MCF 10A (cell line): ENCODE measurements at regions not wholly inside any gene's neighbourhood (a gene's known extent, or its start where the extent isn't known, plus 50 kb on each side); places are given as distances from the start of the nearest gene placed in this dataset.
"Not testable (repeated sequence)": the region's sequence is repeated elsewhere in the genome, so short reads cannot be mapped to it uniquely, and the experiment has no call there.

Source experiments
- BruUV-seq: library from RNA; stranded (reverse); fragments of 400-500 nt; replicated peaks from 2 replicates; lab custom pipeline; 2021; lab: Mats Ljungman, UMichigan
- CTCF ChIA-PET: fragments of 300-600 bp; sonication (Branson Sonifier 250); formaldehyde crosslinking; extraction: SDS; loops from one replicate; lab custom pipeline; 2021; ENCODE audit warnings: antibody characterized with exemption, inconsistent platforms; lab: Yijun Ruan, JAX
- POLR2A ChIA-PET: fragments of 300-600, 350-650 bp; sonication (Branson Sonifier 250); formaldehyde crosslinking; extraction: SDS; loops from one replicate; lab custom pipeline; 2020; ENCODE audit warnings: antibody characterized with exemption, inconsistent platforms; lab: Yijun Ruan, JAX
- DNase-seq: peaks from one replicate; pipeline ENCODE4 v3.0.0-alpha.2; 2018; ENCODE audit not compliant: unreplicated experiment
- H3K27ac Mint-ChIP-seq: one replicate; pipeline ENCODE4 v1.8.0; 2022; ENCODE audit warnings: mild to moderate bottlenecking, low read depth, mixed read lengths; ENCODE audit not compliant: unreplicated experiment
- H3K27me3 Mint-ChIP-seq: one replicate; pipeline ENCODE4 v1.8.0; 2022; ENCODE audit warnings: mixed read lengths; ENCODE audit not compliant: insufficient read depth, unreplicated experiment
- H3K36me3 Mint-ChIP-seq: one replicate; pipeline ENCODE4 v1.8.0; 2022; ENCODE audit warnings: mild to moderate bottlenecking, moderate library complexity, mixed read lengths; ENCODE audit not compliant: insufficient read depth, unreplicated experiment
- H3K4me1 Mint-ChIP-seq: one replicate; pipeline ENCODE4 v1.8.0; 2022; ENCODE audit warnings: mixed read lengths; ENCODE audit not compliant: insufficient read depth, unreplicated experiment
- H3K4me3 Mint-ChIP-seq: one replicate; pipeline ENCODE4 v1.8.0; 2022; ENCODE audit warnings: mild to moderate bottlenecking, moderate library complexity, mixed read lengths; ENCODE audit not compliant: unreplicated experiment
- H3K9me3 Mint-ChIP-seq: one replicate; pipeline ENCODE4 v1.8.0; 2022; ENCODE audit warnings: mixed read lengths; ENCODE audit not compliant: unreplicated experiment
- CTCF ChIP-seq: fragments of 200-600 bp; IDR thresholded peaks from one replicate; pipeline ENCODE4 v1.8.0; 2022; ENCODE audit warnings: antibody characterized with exemption, mild to moderate bottlenecking; ENCODE audit not compliant: unreplicated experiment
- intact Hi-C: fragments of 100-400 bp; cut with micrococcal nuclease; formaldehyde crosslinking; loops from 2 replicates; pipeline ENCODE4 v1.14.1; 2022

DNA sequence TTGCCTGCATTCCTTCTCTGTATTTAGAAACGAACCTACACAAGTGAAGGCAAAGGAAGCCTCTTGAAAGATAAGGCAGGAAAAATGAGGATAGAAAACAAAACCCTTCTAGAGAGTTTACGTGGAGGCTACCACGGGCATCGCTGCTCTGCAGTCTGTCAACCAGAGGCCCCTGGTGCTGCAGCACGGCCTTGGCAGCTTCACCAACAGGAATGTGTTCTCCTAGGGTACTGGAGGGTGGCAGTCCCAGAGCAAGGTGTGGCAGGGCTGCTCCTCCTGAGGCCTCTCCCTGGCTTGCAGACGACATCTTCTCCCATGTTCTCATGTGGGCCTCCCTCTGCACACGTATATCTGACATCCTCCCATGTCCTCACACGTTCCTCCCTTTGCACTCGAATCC lies 57.6 kb upstream of the SAMD11 start:
- Mint-ChIP-seq H3K9me3 (no peaks in the 10 kb centered on the region), H3K27ac (no peak overlapping the region), H3K4me3 (no peak overlapping the region), H3K36me3 (no peaks in the 10 kb centered on the region), H3K27me3 (peaks cover 66% of the 10 kb centered on the region), H3K4me1 (peaks cover 9% of the 10 kb centered on the region)
- TF ChIP-seq CTCF: no peak
- intact Hi-C loops: no loop called here
- no peak for DNase-seq
- CTCF ChIA-PET: no interaction called here
- POLR2A ChIA-PET: no interaction called here
- no TSS peak for BruUV-seq

DNA sequence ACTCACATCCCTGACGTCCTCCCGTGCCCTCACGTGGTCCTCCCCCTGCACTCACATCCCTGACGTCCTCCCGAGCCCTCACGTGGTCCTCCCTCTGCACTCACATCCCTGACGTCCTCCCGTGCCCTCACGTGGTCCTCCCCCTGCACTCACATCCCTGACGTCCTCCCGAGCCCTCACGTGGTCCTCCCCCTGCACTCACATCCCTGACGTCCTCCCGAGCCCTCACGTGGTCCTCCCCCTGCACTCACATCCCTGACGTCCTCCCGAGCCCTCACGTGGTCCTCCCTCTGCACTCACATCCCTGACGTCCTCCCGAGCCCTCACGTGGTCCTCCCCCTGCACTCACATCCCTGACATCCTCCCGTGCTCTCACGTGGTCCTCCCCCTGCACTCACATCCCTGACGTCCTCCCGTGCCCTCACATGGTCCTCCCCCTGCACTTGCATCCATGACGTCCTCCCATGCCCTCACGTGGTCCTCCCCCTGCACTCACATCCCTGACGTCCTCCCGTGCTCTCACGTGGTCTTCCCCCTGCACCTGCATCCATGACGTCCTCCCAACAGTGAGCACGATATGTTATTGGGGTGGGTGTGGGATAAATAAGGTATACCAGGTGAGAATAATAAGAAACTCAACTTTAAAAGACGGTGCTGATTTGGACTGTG lies 57.0 kb upstream of the SAMD11 start:
- CTCF ChIA-PET, DNase-seq, POLR2A ChIA-PET, H3K9me3 Mint-ChIP-seq, intact Hi-C loops, BruUV-seq, H3K4me1 Mint-ChIP-seq, H3K27ac Mint-ChIP-seq, H3K4me3 Mint-ChIP-seq, H3K36me3 Mint-ChIP-seq: not testable (repeated sequence)
- peaks cover 60% of the 10 kb centered on the region for H3K27me3 Mint-ChIP-seq

DNA sequence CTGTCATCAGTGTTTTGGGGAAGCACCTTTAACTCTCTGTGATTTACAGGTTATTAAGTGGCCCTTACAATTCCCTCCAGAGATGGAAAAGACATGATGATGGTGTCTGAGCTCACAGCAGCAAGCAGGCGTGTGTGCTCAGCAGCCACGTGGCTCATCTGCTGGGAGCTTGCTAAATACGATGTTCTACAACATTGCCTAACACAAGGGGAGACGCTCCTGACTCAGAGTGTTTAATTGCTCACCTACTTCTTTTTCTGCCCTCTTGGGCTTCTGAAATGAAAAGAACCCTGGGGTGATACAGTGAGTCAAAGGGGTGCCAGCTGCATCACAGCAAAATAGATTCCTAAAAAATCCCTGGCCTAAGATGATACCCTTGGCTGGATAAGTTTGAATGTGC lies 56.2 kb upstream of the SAMD11 start:
- peak; percentile 40 for DNase-seq
- peaks cover 52% of the 10 kb centered on the region for H3K27me3 Mint-ChIP-seq
- CTCF ChIA-PET, POLR2A ChIA-PET, H3K4me3 Mint-ChIP-seq, BruUV-seq, H3K9me3 Mint-ChIP-seq, H3K4me1 Mint-ChIP-seq, H3K27ac Mint-ChIP-seq, H3K36me3 Mint-ChIP-seq, intact Hi-C loops: not testable (repeated sequence)

GRCh38 chr1:869499-870244 lies 54.1 kb upstream of the SAMD11 start:
- ChIA-PET POLR2A (interaction anchor here (0.5 to 0.6 kb wide), 2 partner anchors 21 to 106 kb away, joined by 3 read pairs; no protein-coding TSS in a partner anchor), CTCF (interaction anchor here (0.6 to 1.3 kb wide), 9 partner anchors 10 to 72 kb away, joined by 3 to 9 read pairs (median 4); no protein-coding TSS in a partner anchor)
- Mint-ChIP-seq H3K9me3 (no peaks in the 10 kb centered on the region), H3K4me3 (no peak overlapping the region), H3K36me3 (no peaks in the 10 kb centered on the region), H3K4me1 (peaks cover 9% of the 10 kb centered on the region), H3K27me3 (peaks cover 37% of the 10 kb centered on the region), H3K27ac (no peak overlapping the region)
- no TSS peak for BruUV-seq
- TF ChIP-seq CTCF: peak; percentile 68
- peak; percentile 40 for DNase-seq
- intact Hi-C loops: no loop called here
